Subcutaneous abdominal adipose tissue (tissue), 5 donors: ENCODE measurements at regions not wholly inside any gene's neighbourhood (a gene's known extent, or its start where the extent isn't known, plus 50 kb on each side); places are given as distances from the start of the nearest gene placed in this dataset.

ENCODE experiments used
- H3K27ac ChIP-seq: one replicate; pipeline ENCODE4 v1.7.0; 2013; ENCODE audit warnings: low read depth, mild to moderate bottlenecking, inconsistent platforms, low read length, moderate library complexity
- H3K27me3 ChIP-seq, 5 donors: one replicate each; pipeline ENCODE4 v1.7.0; 2013; ENCODE audit warnings: low read length in 5 of 5, inconsistent platforms in 1 of 5; ENCODE audit not compliant: control insufficient read depth in 5 of 5, insufficient read depth in 4 of 5
- H3K36me3 ChIP-seq, 5 donors: one replicate each; pipeline ENCODE4 v1.7.0; 2013; ENCODE audit warnings: low read length in 5 of 5; ENCODE audit not compliant: control insufficient read depth in 5 of 5, insufficient read depth in 5 of 5
- H3K4me1 ChIP-seq, 5 donors: one replicate each; pipeline ENCODE4 v1.7.0; 2013; ENCODE audit warnings: low read length in 5 of 5, mild to moderate bottlenecking in 3 of 5, moderate library complexity in 1 of 5; ENCODE audit not compliant: control insufficient read depth in 5 of 5, insufficient read depth in 5 of 5
- H3K4me3 ChIP-seq, 5 donors: one replicate each; pipeline ENCODE4 v1.7.0; 2013; ENCODE audit warnings: low read length in 5 of 5, low read depth in 1 of 5
- H3K9ac ChIP-seq, 5 donors: one replicate each; pipeline ENCODE4 v1.7.0; 2013; ENCODE audit warnings: low read length in 5 of 5, mild to moderate bottlenecking in 4 of 5, moderate library complexity in 3 of 5
- H3K9me3 ChIP-seq, 5 donors: one replicate each; pipeline ENCODE4 v1.7.0; 2013; ENCODE audit warnings: low read length in 5 of 5; ENCODE audit not compliant: control insufficient read depth in 5 of 5
- donor health status: healthy.
- donor health status: healthy.
- donor health status: healthy.
- donor health status: healthy.
- donor health status: healthy.

DNA sequence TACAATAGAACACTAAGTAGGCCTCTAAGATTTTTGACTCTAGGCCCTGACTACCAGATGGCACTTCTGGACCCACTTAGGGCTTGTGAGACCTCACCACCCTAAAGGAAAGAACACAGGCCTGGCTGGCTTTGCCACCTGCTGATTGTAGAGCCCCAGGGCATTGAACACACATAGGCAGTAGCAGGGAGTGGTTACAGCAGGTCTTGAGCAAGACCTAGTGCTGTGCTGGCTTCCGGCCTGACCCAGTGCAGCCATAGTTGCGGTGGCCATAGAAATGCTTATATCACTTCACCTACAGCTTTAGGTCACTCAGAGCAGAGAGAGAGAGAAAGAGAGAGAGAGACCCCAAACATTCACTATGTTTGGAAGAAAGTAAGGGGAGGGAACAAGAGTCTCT lies 223.2 kb downstream of the LRATD1 start:
- Histone ChIP-seq H3K27ac (no peak overlapping the region), H3K9ac (no peak overlapping the region), H3K36me3 (no peaks in the 10 kb centered on the region), H3K4me1 (no peaks in the 10 kb centered on the region), H3K9me3 (peaks cover 0 to 20% (median 7%) of the 10 kb centered on the region in 5 donors), H3K27me3 (no peaks in the 10 kb centered on the region), H3K4me3 (no peak overlapping the region)

- Histone ChIP-seq H3K27ac (no peak overlapping the region), H3K27me3 (no peaks in the 10 kb centered on the region), H3K36me3 (no peaks in the 10 kb centered on the region), H3K4me3 (no peak overlapping the region), H3K9me3 (peaks cover 0 to 10% (median 0%) of the 10 kb centered on the region in 5 donors), H3K4me1 (no peaks in the 10 kb centered on the region), H3K9ac (no peak overlapping the region)
Observed at GRCh38 chr2:14861181-14861580, 228.7 kb downstream of the LRATD1 start.

GRCh38 chr2:14866736-14867352 lies 234.3 kb downstream of the LRATD1 start:
- H3K9ac ChIP-seq = no peak overlapping the region
- no peak overlapping the region for H3K27ac ChIP-seq
- peaks cover 0 to 16% (median 6%) of the 10 kb centered on the region in 5 donors for H3K9me3 ChIP-seq
- H3K4me1 ChIP-seq = no peaks in the 10 kb centered on the region
- H3K36me3 ChIP-seq = no peaks in the 10 kb centered on the region
- no peak overlapping the region for H3K4me3 ChIP-seq
- H3K27me3 ChIP-seq = no peaks in the 10 kb centered on the region

GRCh38 chr2:14867853-14868252 lies 235.3 kb downstream of the LRATD1 start:
- Histone ChIP-seq H3K4me3 (no peak overlapping the region), H3K36me3 (no peaks in the 10 kb centered on the region)

DNA sequence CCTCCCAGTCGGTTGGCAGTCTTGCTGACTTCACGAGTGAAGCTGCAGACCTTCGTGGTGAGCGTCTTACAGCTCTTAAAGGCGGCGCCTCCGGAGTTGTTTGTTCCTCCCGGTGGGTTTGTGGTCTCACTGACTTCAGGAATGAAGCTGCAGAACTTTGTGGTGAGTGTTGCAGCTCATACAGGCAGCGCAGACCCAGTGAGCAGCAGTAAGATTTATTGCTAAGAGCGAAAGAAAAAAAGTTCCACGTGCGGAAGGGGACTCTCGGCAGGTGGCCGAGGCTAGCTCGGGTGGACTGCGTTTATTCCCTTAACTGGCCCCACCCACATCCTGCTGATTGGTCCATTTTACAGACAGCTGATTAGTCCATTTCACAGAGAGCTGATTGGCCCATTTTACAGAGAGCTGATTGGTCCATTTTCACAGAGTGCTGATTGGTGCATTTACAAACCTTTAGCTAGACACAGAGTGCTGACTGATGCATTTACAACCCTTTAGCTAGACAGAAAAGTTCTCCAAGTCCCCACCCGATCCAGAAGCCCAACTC lies 240.3 kb downstream of the LRATD1 start:
- Histone ChIP-seq H3K27ac (no peak overlapping the region), H3K9me3 (peaks cover 0 to 16% (median 6%) of the 10 kb centered on the region in 5 donors), H3K9ac (no peak overlapping the region), H3K27me3 (no peaks in the 10 kb centered on the region), H3K4me1 (no peaks in the 10 kb centered on the region), H3K36me3 (no peaks in the 10 kb centered on the region), H3K4me3 (no peak overlapping the region)

More at GRCh38 chr2:14867853-14868252, 235.3 kb downstream of the LRATD1 start:
- Histone ChIP-seq H3K27ac (no peak overlapping the region), H3K27me3 (no peaks in the 10 kb centered on the region), H3K9me3 (peaks cover 0 to 16% (median 6%) of the 10 kb centered on the region in 5 donors), H3K4me1 (no peaks in the 10 kb centered on the region), H3K9ac (no peak overlapping the region)

DNA sequence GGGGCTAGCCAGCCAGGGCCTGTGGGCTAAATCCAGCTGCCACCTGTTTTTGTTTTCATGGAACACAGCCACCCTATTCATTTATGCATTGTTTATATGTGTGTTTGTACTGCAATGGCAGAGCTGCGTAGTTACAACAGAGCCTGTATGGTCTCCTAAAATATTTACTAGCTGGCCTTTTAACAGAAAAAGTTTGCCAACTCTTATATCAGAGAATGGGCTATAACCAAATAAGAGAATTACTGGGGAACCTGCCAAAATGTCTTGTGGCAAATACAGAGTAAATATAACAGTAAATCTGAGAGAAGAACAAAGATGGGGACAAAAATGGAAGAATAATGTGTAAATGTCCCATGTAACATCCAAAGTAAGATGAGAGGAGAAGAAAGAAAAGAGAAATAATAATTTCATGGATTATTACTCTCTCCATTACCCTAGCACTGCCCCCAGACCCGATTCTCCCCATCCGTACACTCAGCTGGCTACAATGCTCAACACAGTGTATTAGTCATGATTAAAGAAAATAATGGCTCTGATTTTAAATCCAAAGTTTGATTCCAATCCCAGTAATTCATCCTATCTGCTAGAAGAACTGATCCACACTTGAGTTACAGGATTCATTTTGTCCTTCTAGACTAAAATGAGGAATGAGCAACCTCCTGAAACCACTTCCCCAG lies 249.3 kb downstream of the LRATD1 start:
- no peaks in the 10 kb centered on the region for H3K27me3 ChIP-seq
- H3K36me3 ChIP-seq = no peaks in the 10 kb centered on the region
- H3K27ac ChIP-seq = no peak overlapping the region
- H3K9me3 ChIP-seq = peaks cover 0 to 4% (median 0%) of the 10 kb centered on the region in 5 donors
- H3K9ac ChIP-seq = no peak overlapping the region
- H3K4me3 ChIP-seq = no peak overlapping the region
- H3K4me1 ChIP-seq = no peaks in the 10 kb centered on the region

GRCh38 chr2:14884651-14885050 lies 252.1 kb downstream of the LRATD1 start:
- peaks cover 0 to 4% (median 0%) of the 10 kb centered on the region in 5 donors for H3K9me3 ChIP-seq
- no peaks in the 10 kb centered on the region for H3K36me3 ChIP-seq
- no peak overlapping the region for H3K9ac ChIP-seq
- H3K4me1 ChIP-seq = no peaks in the 10 kb centered on the region
- H3K4me3 ChIP-seq = no peak overlapping the region
- H3K27me3 ChIP-seq = no peaks in the 10 kb centered on the region
- H3K27ac ChIP-seq = no peak overlapping the region

DNA sequence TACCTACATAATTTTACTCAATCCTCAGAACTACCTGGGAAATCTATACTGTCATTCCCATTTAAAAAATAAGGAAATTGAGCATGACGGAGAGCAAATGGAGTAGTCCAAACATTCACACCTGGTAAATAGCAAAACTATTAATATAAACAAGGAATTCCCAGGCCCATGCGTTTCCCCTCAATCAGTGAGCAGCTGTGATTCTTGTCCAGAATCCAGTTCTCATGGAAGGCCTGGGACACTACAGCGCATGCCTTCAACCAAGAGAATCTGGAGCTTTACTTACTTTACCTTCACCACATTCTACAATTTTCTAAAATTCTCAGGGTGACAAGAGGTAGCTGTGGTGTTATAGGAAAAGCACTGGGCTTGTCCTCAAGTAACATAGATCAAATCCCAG lies 259.0 kb downstream of the LRATD1 start:
- H3K9ac ChIP-seq = no peak overlapping the region
- H3K36me3 ChIP-seq = no peaks in the 10 kb centered on the region
- H3K27ac ChIP-seq = no peak overlapping the region
- H3K4me1 ChIP-seq = no peaks in the 10 kb centered on the region
- peaks cover 0 to 3% (median 0%) of the 10 kb centered on the region in 5 donors for H3K9me3 ChIP-seq
- H3K4me3 ChIP-seq = no peak overlapping the region
- no peaks in the 10 kb centered on the region for H3K27me3 ChIP-seq

- no peaks in the 10 kb centered on the region for H3K36me3 ChIP-seq
- H3K27me3 ChIP-seq = no peaks in the 10 kb centered on the region
- H3K9ac ChIP-seq = no peak overlapping the region
- peaks cover 0 to 3% (median 0%) of the 10 kb centered on the region in 5 donors for H3K9me3 ChIP-seq
- H3K4me3 ChIP-seq = no peak overlapping the region
- H3K27ac ChIP-seq = no peak overlapping the region
- H3K4me1 ChIP-seq = no peaks in the 10 kb centered on the region
Observed at GRCh38 chr2:14896330-14897030, 264.0 kb downstream of the LRATD1 start.
